Lung (tissue), 11 donors: ENCODE measurements at regions not wholly inside any gene's neighbourhood (a gene's known extent, or its start where the extent isn't known, plus 50 kb on each side); places are given as distances from the start of the nearest gene placed in this dataset.

Experiments
- ATAC-seq: fragments of 200-7000 bp; cut with Tn5 transposase; one replicate; pipeline ENCODE4 v1.9.1; 2020; ENCODE audit warnings: moderate number of reproducible peaks; ENCODE audit not compliant: insufficient read depth, low FRiP score
- DNase-seq, 3 donors: peaks; one replicate each; pipeline ENCODE4 v3.0.0-alpha.2; 2013 to 2017
- H3K27ac ChIP-seq, 2 donors: one replicate each; pipeline ENCODE4 v1.5.1; 2013; ENCODE audit warnings: mild to moderate bottlenecking in 2 of 2, moderate library complexity in 2 of 2, control low read depth in 1 of 2, inconsistent platforms in 1 of 2, low read depth in 1 of 2, low read length in 1 of 2
- H3K27me3 ChIP-seq, 3 donors: one replicate each; pipeline ENCODE4 v1.5.1; 2013; ENCODE audit warnings: low read length in 2 of 3; ENCODE audit not compliant: control insufficient read depth in 3 of 3, insufficient read depth in 3 of 3
- H3K36me3 ChIP-seq, 4 donors: one replicate each; pipeline ENCODE4 v1.5.1; 2013; ENCODE audit warnings: low read length in 4 of 4, mild to moderate bottlenecking in 1 of 4, moderate library complexity in 1 of 4; ENCODE audit not compliant: control insufficient read depth in 4 of 4, insufficient read depth in 4 of 4
- H3K4me1 ChIP-seq, 5 donors: one replicate each; pipeline ENCODE4 v1.5.1; 2013; ENCODE audit warnings: low read length in 5 of 5, mild to moderate bottlenecking in 2 of 5, moderate library complexity in 1 of 5; ENCODE audit not compliant: control insufficient read depth in 5 of 5, insufficient read depth in 5 of 5
- H3K4me3 ChIP-seq: one replicate; pipeline ENCODE4 v1.5.1; 2013; ENCODE audit warnings: mild to moderate bottlenecking, control low read depth, moderate library complexity
- H3K9ac ChIP-seq, 2 donors: one replicate each; pipeline ENCODE4 v1.5.1; 2013; ENCODE audit warnings: low read length in 2 of 2, control low read depth in 1 of 2; ENCODE audit not compliant: insufficient read depth in 1 of 2
- H3K9me3 ChIP-seq, 4 donors: one replicate each; pipeline ENCODE4 v1.5.1; 2013; ENCODE audit warnings: low read length in 3 of 4, mild to moderate bottlenecking in 1 of 4, moderate library complexity in 1 of 4; ENCODE audit not compliant: control insufficient read depth in 4 of 4, insufficient read depth in 3 of 4
- WGBS, 2 donors: extraction: QIAGEN DNeasy Blood & Tissue Kit; methylation state at CpG; one replicate each; pipeline ENCODE4 v1.1.7; 2013; 5-methylcytosine and 5-hydroxymethylcytosine counted together
- TF ChIP-seq, protein P1 (sequence below): IDR thresholded peaks from 2 replicates; pipeline ENCODE4 v1.5.1; 2012; ENCODE audit warnings: mild to moderate bottlenecking; ENCODE audit errors: control extremely low read depth, extremely low read depth
- donor health status: control.
- donor health status: control.
- donor health status: Bipolar disorder and iron deficiency.
- donor health status: healthy.
- donor health status: DM: yes; HTN: yes; CAD: no.

DNA sequence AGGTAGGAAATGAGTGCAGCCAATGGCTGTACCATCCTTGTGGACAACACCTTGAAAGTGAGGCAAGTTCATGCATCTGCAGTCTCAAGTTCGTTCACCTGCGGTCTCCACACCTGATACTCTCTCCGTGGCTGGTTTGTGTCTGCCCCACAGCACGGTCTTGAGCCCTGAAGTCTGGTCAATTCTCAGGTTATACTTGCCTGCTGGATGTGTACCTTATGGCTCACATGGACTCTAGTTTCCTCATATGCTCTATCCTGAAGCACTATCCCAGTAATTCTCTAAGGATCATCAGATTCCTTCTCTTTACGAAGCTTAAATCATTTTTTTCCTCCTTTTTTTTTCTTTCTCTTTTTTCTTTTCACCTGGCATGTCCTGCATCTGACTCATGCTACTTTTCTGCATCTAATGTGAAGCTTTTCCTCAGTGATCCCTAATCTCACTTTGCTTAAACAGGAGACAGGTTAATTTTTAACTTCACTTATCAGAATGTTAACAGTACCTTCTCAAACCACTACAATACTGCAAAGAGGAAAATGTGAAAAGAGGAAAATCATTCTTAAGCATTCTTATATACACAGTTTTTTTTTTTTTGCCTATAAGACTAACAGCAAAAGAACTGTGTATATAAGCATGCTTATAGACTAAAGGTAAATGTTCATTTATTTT lies 511.2 kb downstream of the SOX11 start:
- ATAC-seq (no peak), DNase-seq (peak in 1 of 3 donors; percentile 30)
- Histone ChIP-seq H3K9me3 (peaks cover 0 to 5% (median 2%) of the 10 kb centered on the region in 4 donors), H3K27me3 (no peaks in the 10 kb centered on the region), H3K27ac (no peak overlapping the region), H3K4me1 (peaks cover 0 to 4% (median 0%) of the 10 kb centered on the region in 5 donors), H3K4me3 (no peak overlapping the region), H3K9ac (no peak overlapping the region), H3K36me3 (no peaks in the 10 kb centered on the region)
- 70 to 89% methylated on average over 5 of the region's 5 CpGs for WGBS, 2 donors
- TF ChIP-seq, protein P1, sequence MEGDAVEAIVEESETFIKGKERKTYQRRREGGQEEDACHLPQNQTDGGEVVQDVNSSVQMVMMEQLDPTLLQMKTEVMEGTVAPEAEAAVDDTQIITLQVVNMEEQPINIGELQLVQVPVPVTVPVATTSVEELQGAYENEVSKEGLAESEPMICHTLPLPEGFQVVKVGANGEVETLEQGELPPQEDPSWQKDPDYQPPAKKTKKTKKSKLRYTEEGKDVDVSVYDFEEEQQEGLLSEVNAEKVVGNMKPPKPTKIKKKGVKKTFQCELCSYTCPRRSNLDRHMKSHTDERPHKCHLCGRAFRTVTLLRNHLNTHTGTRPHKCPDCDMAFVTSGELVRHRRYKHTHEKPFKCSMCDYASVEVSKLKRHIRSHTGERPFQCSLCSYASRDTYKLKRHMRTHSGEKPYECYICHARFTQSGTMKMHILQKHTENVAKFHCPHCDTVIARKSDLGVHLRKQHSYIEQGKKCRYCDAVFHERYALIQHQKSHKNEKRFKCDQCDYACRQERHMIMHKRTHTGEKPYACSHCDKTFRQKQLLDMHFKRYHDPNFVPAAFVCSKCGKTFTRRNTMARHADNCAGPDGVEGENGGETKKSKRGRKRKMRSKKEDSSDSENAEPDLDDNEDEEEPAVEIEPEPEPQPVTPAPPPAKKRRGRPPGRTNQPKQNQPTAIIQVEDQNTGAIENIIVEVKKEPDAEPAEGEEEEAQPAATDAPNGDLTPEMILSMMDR, result no peak

- no peaks in the 10 kb centered on the region for H3K9me3 ChIP-seq
- H3K36me3 ChIP-seq, result no peaks in the 10 kb centered on the region
- no peak for DNase-seq
- no peak for ATAC-seq
- no peak overlapping the region for H3K4me3 ChIP-seq
- 89 to 90% methylated on average over 8 of the region's 8 CpGs for WGBS, 2 donors
- H3K27me3 ChIP-seq, result no peaks in the 10 kb centered on the region
- H3K27ac ChIP-seq, result no peak overlapping the region
- H3K9ac ChIP-seq, result no peak overlapping the region
- H3K4me1 ChIP-seq, result peaks cover 0 to 4% (median 0%) of the 10 kb centered on the region in 5 donors
- TF ChIP-seq, protein P1, result no peak
Observed at GRCh38 chr2:6206882-6207281, 514.7 kb downstream of the SOX11 start.

- no peak for DNase-seq
- H3K27me3 ChIP-seq, result no peaks in the 10 kb centered on the region
- H3K27ac ChIP-seq, result no peak overlapping the region
- TF ChIP-seq, protein P1, result no peak
- ATAC-seq, result no peak
- WGBS, 2 donors, result 80 to 86% methylated on average over 1 of the region's 1 CpG
- no peaks in the 10 kb centered on the region for H3K36me3 ChIP-seq
- no peaks in the 10 kb centered on the region for H3K9me3 ChIP-seq
- H3K4me1 ChIP-seq, result no peaks in the 10 kb centered on the region
- no peak overlapping the region for H3K4me3 ChIP-seq
- no peak overlapping the region for H3K9ac ChIP-seq
Observed at GRCh38 chr2:6211236-6211635, 519.1 kb downstream of the SOX11 start.

GRCh38 chr2:6212491-6212890 lies 520.3 kb downstream of the SOX11 start:
- TF ChIP-seq, protein P1, result no peak

More at GRCh38 chr2:6212491-6212890, 520.3 kb downstream of the SOX11 start:
- ATAC-seq (no peak), DNase-seq (peak in 2 of 3 donors; percentile 36 to 44)
- no peaks in the 10 kb centered on the region for H3K36me3 ChIP-seq
- WGBS, 2 donors, result 70% methylated on average over 6 of the region's 6 CpGs
- H3K4me1 ChIP-seq, result no peaks in the 10 kb centered on the region
- H3K9me3 ChIP-seq, result no peaks in the 10 kb centered on the region
- H3K27ac ChIP-seq, result no peak overlapping the region
- H3K27me3 ChIP-seq, result no peaks in the 10 kb centered on the region
- no peak overlapping the region for H3K9ac ChIP-seq
- no peak overlapping the region for H3K4me3 ChIP-seq
